ENCODE measurements at regions not wholly inside any gene's neighbourhood (a gene's known extent, or its start where the extent isn't known, plus 50 kb on each side); places are given as distances from the start of the nearest gene placed in this dataset.
"Not testable (repeated sequence)": the region's sequence is repeated elsewhere in the genome, so short reads cannot be mapped to it uniquely, and the experiment has no call there.

GRCh38 chr14:37874065-37874428 is 278.6 kb downstream of the TTC6 start:
- not testable (repeated sequence) for TF ChIP-seq EZH2, EZH2phosphoT487 (IDR thresholded peaks at IDR 0.05)
